IPS-18a (cell line): ENCODE measurements at regions not wholly inside any gene's neighbourhood (a gene's known extent, or its start where the extent isn't known, plus 50 kb on each side); places are given as distances from the start of the nearest gene placed in this dataset.

Source experiments
- H3K27ac ChIP-seq: one replicate; pipeline ENCODE4 v1.5.1; 2013; ENCODE audit warnings: low read length
- H3K27me3 ChIP-seq: one replicate; pipeline ENCODE4 v1.6.1; 2013; ENCODE audit warnings: mild to moderate bottlenecking, low read length; ENCODE audit not compliant: control insufficient read depth, insufficient read depth
- H3K36me3 ChIP-seq: one replicate; pipeline ENCODE4 v1.6.1; 2013; ENCODE audit warnings: low read depth, low read length; ENCODE audit not compliant: control insufficient read depth
- H3K4me1 ChIP-seq: one replicate; pipeline ENCODE4 v1.6.1; 2013; ENCODE audit warnings: low read depth, low read length; ENCODE audit not compliant: control insufficient read depth
- H3K4me3 ChIP-seq: one replicate; pipeline ENCODE4 v1.5.1; 2013; ENCODE audit warnings: low read length
- H3K9ac ChIP-seq: one replicate; pipeline ENCODE4 v1.6.1; 2013; ENCODE audit warnings: mild to moderate bottlenecking, low read length, moderate library complexity
- H3K9me3 ChIP-seq: one replicate; pipeline ENCODE4 v1.6.1; 2013; ENCODE audit warnings: low read depth, low read length; ENCODE audit not compliant: control insufficient read depth

DNA sequence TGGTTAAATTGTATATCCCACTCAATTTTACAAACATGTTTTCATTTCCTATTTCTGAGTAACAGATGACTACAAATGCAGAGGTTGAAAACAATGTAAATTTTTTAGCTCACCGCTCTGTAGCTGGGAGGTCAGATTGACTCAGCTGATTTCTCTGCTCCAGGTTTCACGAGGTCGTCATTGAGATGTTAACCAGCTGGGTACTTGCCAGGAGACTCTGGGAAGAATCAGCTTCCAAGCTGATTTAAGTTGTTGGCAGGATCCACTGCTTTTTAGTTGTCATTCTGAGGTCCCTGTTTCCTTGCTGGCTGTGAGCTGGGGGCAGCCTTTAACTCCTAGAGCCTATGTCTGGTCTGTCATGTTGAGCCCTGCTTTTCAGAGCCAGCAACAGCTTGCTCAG is 864.3 kb upstream of the AGA start:
- Histone ChIP-seq H3K4me3 (no peak overlapping the region), H3K27ac (no peak overlapping the region), H3K27me3 (no peaks in the 10 kb centered on the region), H3K36me3 (no peaks in the 10 kb centered on the region), H3K4me1 (peaks cover 4% of the 10 kb centered on the region), H3K9ac (no peak overlapping the region), H3K9me3 (no peaks in the 10 kb centered on the region)

GRCh38 chr4:178309890-178310289 is 867.7 kb upstream of the AGA start:
- no peak overlapping the region for H3K9ac ChIP-seq
- H3K9me3 ChIP-seq: no peaks in the 10 kb centered on the region
- H3K4me1 ChIP-seq: peaks cover 4% of the 10 kb centered on the region
- H3K27me3 ChIP-seq: no peaks in the 10 kb centered on the region
- no peak overlapping the region for H3K4me3 ChIP-seq
- H3K27ac ChIP-seq: no peak overlapping the region
- H3K36me3 ChIP-seq: no peaks in the 10 kb centered on the region

DNA sequence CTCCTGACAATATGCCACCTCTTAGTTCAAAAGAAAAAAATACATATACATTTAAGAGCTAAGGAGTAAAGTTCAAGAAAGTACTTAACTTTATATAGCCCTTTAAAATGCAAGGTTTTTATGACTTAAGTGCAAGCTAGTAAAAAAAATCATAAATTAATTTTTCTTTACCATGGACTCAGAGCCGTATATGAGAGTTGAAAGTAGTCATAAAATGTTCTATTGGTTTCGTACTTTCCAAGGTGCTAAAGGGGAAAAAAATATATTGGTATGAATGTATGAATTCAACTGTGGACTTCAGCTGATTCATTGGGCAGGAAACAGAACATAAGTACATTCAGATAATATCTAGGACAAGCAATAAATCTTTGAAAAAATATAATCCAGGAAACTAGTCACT is 869.8 kb upstream of the AGA start:
- Histone ChIP-seq H3K4me3 (no peak overlapping the region), H3K9me3 (no peaks in the 10 kb centered on the region), H3K27ac (no peak overlapping the region), H3K27me3 (no peaks in the 10 kb centered on the region), H3K36me3 (no peaks in the 10 kb centered on the region), H3K9ac (no peak overlapping the region), H3K4me1 (peaks cover under 1% of the 10 kb centered on the region)

DNA sequence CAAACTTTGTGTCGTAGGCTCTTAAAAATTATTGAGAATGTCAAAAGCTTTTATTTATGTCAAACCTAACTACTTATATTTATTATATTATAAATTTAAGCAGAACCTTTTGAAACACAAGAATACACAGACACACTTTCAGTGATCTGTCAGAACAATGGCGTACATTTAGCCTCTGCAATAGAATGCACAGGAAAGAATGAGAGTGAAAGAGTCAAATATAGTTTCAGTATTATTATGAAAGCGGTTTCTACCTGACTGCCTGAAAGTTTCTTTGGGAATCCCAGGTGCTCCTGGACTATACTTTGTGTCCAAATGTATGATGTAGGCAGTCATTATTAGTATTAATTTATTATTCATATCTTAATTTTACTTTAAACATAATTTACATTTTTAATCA is 872.0 kb upstream of the AGA start:
- no peaks in the 10 kb centered on the region for H3K36me3 ChIP-seq
- H3K27ac ChIP-seq: no peak overlapping the region
- no peaks in the 10 kb centered on the region for H3K4me1 ChIP-seq
- no peaks in the 10 kb centered on the region for H3K9me3 ChIP-seq
- no peak overlapping the region for H3K4me3 ChIP-seq
- H3K27me3 ChIP-seq: no peaks in the 10 kb centered on the region
- no peak overlapping the region for H3K9ac ChIP-seq

GRCh38 chr4:178316211-178316610 is 874.0 kb upstream of the AGA start:
- H3K4me3 ChIP-seq: no peak overlapping the region
- no peaks in the 10 kb centered on the region for H3K27me3 ChIP-seq
- H3K9me3 ChIP-seq: no peaks in the 10 kb centered on the region
- no peaks in the 10 kb centered on the region for H3K4me1 ChIP-seq
- no peaks in the 10 kb centered on the region for H3K36me3 ChIP-seq
- no peak overlapping the region for H3K27ac ChIP-seq
- no peak overlapping the region for H3K9ac ChIP-seq

GRCh38 chr4:178320003-178320402 is 877.8 kb upstream of the AGA start:
- H3K27me3 ChIP-seq: no peaks in the 10 kb centered on the region
- no peaks in the 10 kb centered on the region for H3K36me3 ChIP-seq
- H3K27ac ChIP-seq: no peak overlapping the region
- no peaks in the 10 kb centered on the region for H3K4me1 ChIP-seq
- no peaks in the 10 kb centered on the region for H3K9me3 ChIP-seq
- no peak overlapping the region for H3K9ac ChIP-seq
- H3K4me3 ChIP-seq: no peak overlapping the region

GRCh38 chr4:178322524-178323183 is 880.4 kb upstream of the AGA start:
- H3K4me1 ChIP-seq: no peaks in the 10 kb centered on the region
- H3K27ac ChIP-seq: no peak overlapping the region
- no peaks in the 10 kb centered on the region for H3K36me3 ChIP-seq
- H3K4me3 ChIP-seq: no peak overlapping the region
- no peaks in the 10 kb centered on the region for H3K27me3 ChIP-seq
- H3K9me3 ChIP-seq: no peaks in the 10 kb centered on the region
- no peak overlapping the region for H3K9ac ChIP-seq

- H3K9me3 ChIP-seq: no peaks in the 10 kb centered on the region
- H3K36me3 ChIP-seq: no peaks in the 10 kb centered on the region
- H3K27me3 ChIP-seq: no peaks in the 10 kb centered on the region
- no peak overlapping the region for H3K27ac ChIP-seq
- H3K4me3 ChIP-seq: no peak overlapping the region
- no peak overlapping the region for H3K9ac ChIP-seq
- H3K4me1 ChIP-seq: no peaks in the 10 kb centered on the region
These were observed 887.1 kb upstream of the AGA start for GRCh38 chr4:178329226-178329872.

- no peaks in the 10 kb centered on the region for H3K27me3 ChIP-seq
- H3K4me1 ChIP-seq: no peaks in the 10 kb centered on the region
- no peaks in the 10 kb centered on the region for H3K9me3 ChIP-seq
- H3K36me3 ChIP-seq: no peaks in the 10 kb centered on the region
- no peak overlapping the region for H3K4me3 ChIP-seq
- no peak overlapping the region for H3K9ac ChIP-seq
- H3K27ac ChIP-seq: no peak overlapping the region
These were observed 891.1 kb upstream of the AGA start for GRCh38 chr4:178333355-178333754.

GRCh38 chr4:178339769-178340168 is 897.5 kb upstream of the AGA start:
- no peaks in the 10 kb centered on the region for H3K4me1 ChIP-seq
- H3K27ac ChIP-seq: no peak overlapping the region
- H3K27me3 ChIP-seq: no peaks in the 10 kb centered on the region
- no peaks in the 10 kb centered on the region for H3K9me3 ChIP-seq
- no peak overlapping the region for H3K9ac ChIP-seq
- H3K36me3 ChIP-seq: no peaks in the 10 kb centered on the region
- no peak overlapping the region for H3K4me3 ChIP-seq

GRCh38 chr4:178340468-178340867 is 898.2 kb upstream of the AGA start:
- Histone ChIP-seq H3K36me3 (no peaks in the 10 kb centered on the region), H3K9me3 (no peaks in the 10 kb centered on the region), H3K4me1 (no peaks in the 10 kb centered on the region), H3K27me3 (no peaks in the 10 kb centered on the region), H3K27ac (no peak overlapping the region), H3K4me3 (no peak overlapping the region), H3K9ac (no peak overlapping the region)

GRCh38 chr4:178344096-178344495 is 901.9 kb upstream of the AGA start:
- no peaks in the 10 kb centered on the region for H3K9me3 ChIP-seq
- no peak overlapping the region for H3K9ac ChIP-seq
- no peaks in the 10 kb centered on the region for H3K4me1 ChIP-seq
- H3K4me3 ChIP-seq: no peak overlapping the region
- no peaks in the 10 kb centered on the region for H3K27me3 ChIP-seq
- H3K36me3 ChIP-seq: no peaks in the 10 kb centered on the region
- H3K27ac ChIP-seq: no peak overlapping the region
